HepG2 (cell line): ENCODE measurements at regions not wholly inside any gene's neighbourhood (a gene's known extent, or its start where the extent isn't known, plus 50 kb on each side); places are given as distances from the start of the nearest gene placed in this dataset.

Source experiments
- ATAC-seq: fragments of 200-7000 bp; cut with Tn5 transposase; 3 replicates; pipeline ENCODE4 v1.9.1; 2020; ENCODE audit warnings: mild to moderate bottlenecking, moderate library complexity
- BruUV-seq: library from RNA; stranded (reverse); fragments of 400-500 nt; replicated peaks from 2 replicates; lab custom pipeline; 2021; lab: Mats Ljungman, UMichigan
- CTCF ChIA-PET: fragments of 300-600 bp; formaldehyde crosslinking; extraction: SDS; loops from one replicate; lab custom pipeline; 2021; ENCODE audit warnings: low total read pairs, inconsistent platforms, low intra/inter-chr PET ratio; lab: Yijun Ruan, JAX
- POLR2A ChIA-PET: fragments of 350-600 bp; sonication (Branson Sonifier 250); formaldehyde crosslinking; loops from one replicate; lab custom pipeline; 2020; ENCODE audit warnings: antibody characterized with exemption, inconsistent platforms; lab: Yijun Ruan, JAX
- DNase-seq: peaks from one replicate; pipeline ENCODE4 v3.0.0-alpha.2; 2015; ENCODE audit warnings: low spot score
- FAIRE-seq: peaks from 3 replicates; lab custom pipeline; 2011; peaks lifted over from hg19 to GRCh38; lab: Jason Lieb, UNC
- H2AFZ ChIP-seq: one replicate; pipeline ENCODE4 v1.6.1; 2011; ENCODE audit warnings: low read length, inconsistent platforms
- H3K27ac ChIP-seq: fragments of 300-600 bp; 3 replicates; pipeline ENCODE4 v1.8.0; 2011; ENCODE audit warnings: mixed run types, mild to moderate bottlenecking, mixed read lengths, low read length, inconsistent platforms; ENCODE audit not compliant: insufficient read depth; ENCODE audit errors: extremely low read length
- H3K27me3 ChIP-seq, 2 experiments: fragments of 200-600 bp in 1 of 2; 2 replicates in 1 of 2; 3 replicates in 1 of 2; pipeline versions ENCODE4 v1.6.0 to v1.8.0; 2011; ENCODE audit warnings: low read length in 2 of 2, mild to moderate bottlenecking in 2 of 2, moderate library complexity in 2 of 2, inconsistent platforms in 1 of 2; ENCODE audit not compliant: insufficient read depth in 2 of 2, control insufficient read depth in 1 of 2
- H3K36me3 ChIP-seq, 2 experiments: fragments of 200-600 bp in 1 of 2; replicated peaks in 1 of 2; 2 replicates in 1 of 2; 3 replicates in 1 of 2; pipeline versions ENCODE4 v1.5.1 to v1.8.0; 2011; ENCODE audit warnings: low read length in 2 of 2, inconsistent platforms in 1 of 2; ENCODE audit not compliant: insufficient read depth in 2 of 2, control insufficient read depth in 1 of 2
- H3K4me1 ChIP-seq: 2 replicates; pipeline ENCODE4 v1.5.1; 2012; ENCODE audit warnings: low read length, inconsistent platforms; ENCODE audit not compliant: insufficient read depth
- H3K4me2 ChIP-seq: 2 replicates; pipeline ENCODE4 v1.6.0; 2011; ENCODE audit warnings: low read depth, low read length, inconsistent platforms
- H3K4me3 ChIP-seq, 3 experiments: fragments of 200-600 bp in 1 of 3; sonication (generic), shearing (Covaris generic) in 1 of 3; replicated peaks in 1 of 3; 2 replicates each; pipeline ENCODE4 v1.5.1; 2011 to 2016; ENCODE audit warnings: low read length in 3 of 3, inconsistent platforms in 2 of 3, low read depth in 2 of 3, mild to moderate bottlenecking in 2 of 3, control low read depth in 1 of 3, mixed read lengths in 1 of 3; ENCODE audit not compliant: insufficient read depth in 1 of 3
- H3K79me2 ChIP-seq: one replicate; pipeline ENCODE4 v1.6.1; 2011; ENCODE audit warnings: low read length, inconsistent platforms; ENCODE audit not compliant: insufficient read depth
- H3K9ac ChIP-seq: 2 replicates; pipeline ENCODE4 v1.6.0; 2011; ENCODE audit warnings: mild to moderate bottlenecking, low read depth, low read length, inconsistent platforms; ENCODE audit not compliant: insufficient read depth
- H3K9me3 ChIP-seq: 2 replicates; pipeline ENCODE4 v1.5.1; 2012; ENCODE audit warnings: mild to moderate bottlenecking, low read length
- H4K20me1 ChIP-seq: 2 replicates; pipeline ENCODE4 v1.6.0; 2011; ENCODE audit warnings: inconsistent platforms, mild to moderate bottlenecking, low read length, moderate library complexity; ENCODE audit not compliant: insufficient read depth
- ARID2 ChIP-seq: sonication (generic); formaldehyde crosslinking; IDR thresholded peaks from 2 replicates; pipeline ENCODE4 v1.8.1; 2022; ENCODE audit warnings: mild to moderate bottlenecking, missing genetic modification reagents, borderline replicate concordance
- DBP ChIP-seq: sonication (generic); formaldehyde crosslinking; IDR thresholded peaks from 2 replicates; pipeline ENCODE4 v1.4.0; 2020; ENCODE audit warnings: missing genetic modification reagents; ENCODE audit errors: not compliant biosample characterization
- FLYWCH1 ChIP-seq: sonication (generic); formaldehyde crosslinking; IDR thresholded peaks from 2 replicates; pipeline ENCODE4 v1.8.1; 2023; ENCODE audit warnings: mild to moderate bottlenecking, missing genetic modification reagents
- GMEB1 ChIP-seq: sonication (generic); formaldehyde crosslinking; IDR thresholded peaks from 2 replicates; pipeline ENCODE4 v1.5.1; 2020; ENCODE audit warnings: missing genetic modification reagents, mild to moderate bottlenecking, borderline replicate concordance
- GTF3A ChIP-seq: sonication (generic); formaldehyde crosslinking; conservative IDR thresholded peaks from 2 replicates; pipeline ENCODE4 v1.4.0; 2020; ENCODE audit warnings: mild to moderate bottlenecking, missing genetic modification reagents
- HDAC6 ChIP-seq: fragments of 200-600 bp; sonication (generic); IDR thresholded peaks from 2 replicates; pipeline ENCODE4 v1.7.0; 2017; ENCODE audit warnings: mild to moderate bottlenecking, antibody characterized with exemption, low read length, low read depth
- NAIF1 ChIP-seq: sonication (generic); formaldehyde crosslinking; IDR thresholded peaks from 2 replicates; pipeline ENCODE4 v1.5.0; 2020; ENCODE audit warnings: mild to moderate bottlenecking, missing genetic modification reagents, borderline replicate concordance
- TBX3 ChIP-seq: fragments of 450-650 bp; IDR thresholded peaks from 2 replicates; pipeline ENCODE4 v1.6.1; 2017; ENCODE audit warnings: antibody characterized with exemption, mild to moderate bottlenecking, inconsistent platforms, borderline replicate concordance
- ZBTB49 ChIP-seq: sonication (generic); formaldehyde crosslinking; IDR thresholded peaks from 2 replicates; pipeline ENCODE4 v1.4.0; 2020; ENCODE audit warnings: missing genetic modification reagents, borderline replicate concordance
- ZNF367 ChIP-seq: sonication (generic); formaldehyde crosslinking; IDR thresholded peaks from 2 replicates; pipeline ENCODE4 v1.4.0; 2020; ENCODE audit warnings: missing genetic modification reagents, borderline replicate concordance
- ZNF589 ChIP-seq: sonication (generic); formaldehyde crosslinking; conservative IDR thresholded peaks from 2 replicates; pipeline ENCODE4 v1.8.0; 2022; ENCODE audit warnings: mild to moderate bottlenecking, moderate library complexity, missing genetic modification reagents
- ZNF776 ChIP-seq: sonication (generic); formaldehyde crosslinking; IDR thresholded peaks from 2 replicates; pipeline ENCODE4 v1.4.0; 2020; ENCODE audit warnings: mild to moderate bottlenecking, missing genetic modification reagents
- ZNF850 ChIP-seq: sonication (generic); formaldehyde crosslinking; conservative IDR thresholded peaks from 2 replicates; pipeline ENCODE4 v1.9.0; 2021; ENCODE audit warnings: mild to moderate bottlenecking, missing genetic modification reagents
- ZNF878 ChIP-seq: sonication (generic); formaldehyde crosslinking; IDR thresholded peaks from 2 replicates; pipeline ENCODE4 v1.8.1; 2023; ENCODE audit warnings: mild to moderate bottlenecking, missing genetic modification reagents, moderate library complexity
- WGBS: methylation state at CpG from one replicate; pipeline ENCODE4 v1.1.6; 2017; ENCODE audit warnings: low lambda C conversion rate; 5-methylcytosine and 5-hydroxymethylcytosine counted together
- in situ Hi-C: cut with HindIII; loops from 2 replicates; pipeline ENCODE4 v1.10.0; 2017; ENCODE audit warnings: low pct_unique_long_range_greater_than_20kb; ENCODE audit not compliant: extremely low pct_ligation_motif_present
- intact Hi-C: fragments of 100-400 bp; cut with micrococcal nuclease; formaldehyde crosslinking; loops from one replicate; pipeline ENCODE4 v1.10.0; 2022; ENCODE audit not compliant: unreplicated experiment
- TF ChIP-seq, protein P1 (sequence below): sonication (generic); formaldehyde crosslinking; IDR thresholded peaks from 2 replicates; pipeline ENCODE4 v1.8.0; 2022; ENCODE audit warnings: missing genetic modification reagents, low read depth, mild to moderate bottlenecking, borderline replicate concordance
- TF ChIP-seq, protein P2 (sequence below): IDR thresholded peaks from 2 replicates; pipeline ENCODE4 v1.6.1; 2016; ENCODE audit warnings: low read depth, control low read depth
- TF ChIP-seq, protein P3 (sequence below): IDR thresholded peaks from 2 replicates; pipeline ENCODE4 v1.6.1; 2016; ENCODE audit warnings: low read depth, borderline replicate concordance

GRCh38 chr4:17120761-17121160, 222.3 kb upstream of the LDB2 start:
- ChIA-PET POLR2A (no interaction called here), CTCF (no interaction called here)
- BruUV-seq, result no TSS peak
- Histone ChIP-seq H3K27ac (no peak overlapping the region), H3K27me3 (no peaks in the 10 kb centered on the region), H4K20me1 (no peaks in the 10 kb centered on the region), H3K79me2 (no peaks in the 10 kb centered on the region), H3K4me3 (no peak overlapping the region), H3K36me3 (no peaks in the 10 kb centered on the region), H3K4me1 (no peaks in the 10 kb centered on the region), H3K4me2 (no peak overlapping the region), H3K9me3 (no peaks in the 10 kb centered on the region), H2AFZ (no peak overlapping the region), H3K9ac (no peak overlapping the region)
- DNase-seq (no peak), FAIRE-seq (no peak), ATAC-seq (no peak)
- in situ Hi-C loops, result no loop called here
- intact Hi-C loops, result no loop called here
- 6% methylated on average over 1 of the region's 1 CpG for WGBS
- no peak for TF ChIP-seq GMEB1
- TF ChIP-seq, protein P1, sequence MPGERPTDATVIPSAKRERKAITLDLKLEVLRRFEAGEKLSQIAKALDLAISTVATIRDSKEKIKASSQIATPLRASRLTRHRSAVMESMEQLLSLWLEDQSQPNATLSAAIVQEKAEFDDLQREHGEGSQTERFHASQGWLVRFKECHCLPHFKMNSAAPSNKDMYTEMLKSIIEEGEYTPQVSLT, result no peak
- TF ChIP-seq ZNF367, result no peak
- TF ChIP-seq ZNF589, result no peak
- TF ChIP-seq, protein P2, sequence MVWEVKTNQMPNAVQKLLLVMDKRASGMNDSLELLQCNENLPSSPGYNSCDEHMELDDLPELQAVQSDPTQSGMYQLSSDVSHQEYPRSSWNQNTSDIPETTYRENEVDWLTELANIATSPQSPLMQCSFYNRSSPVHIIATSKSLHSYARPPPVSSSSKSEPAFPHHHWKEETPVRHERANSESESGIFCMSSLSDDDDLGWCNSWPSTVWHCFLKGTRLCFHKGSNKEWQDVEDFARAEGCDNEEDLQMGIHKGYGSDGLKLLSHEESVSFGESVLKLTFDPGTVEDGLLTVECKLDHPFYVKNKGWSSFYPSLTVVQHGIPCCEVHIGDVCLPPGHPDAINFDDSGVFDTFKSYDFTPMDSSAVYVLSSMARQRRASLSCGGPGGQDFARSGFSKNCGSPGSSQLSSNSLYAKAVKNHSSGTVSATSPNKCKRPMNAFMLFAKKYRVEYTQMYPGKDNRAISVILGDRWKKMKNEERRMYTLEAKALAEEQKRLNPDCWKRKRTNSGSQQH (CRISPR knock-in tag), result no peak
- TF ChIP-seq FLYWCH1 (CRISPR knock-in tag), result no peak
- TF ChIP-seq NAIF1 (CRISPR knock-in tag), result no peak
- no peak for TF ChIP-seq ZNF878 (CRISPR knock-in tag)
- no peak for TF ChIP-seq DBP
- TF ChIP-seq, protein P3, sequence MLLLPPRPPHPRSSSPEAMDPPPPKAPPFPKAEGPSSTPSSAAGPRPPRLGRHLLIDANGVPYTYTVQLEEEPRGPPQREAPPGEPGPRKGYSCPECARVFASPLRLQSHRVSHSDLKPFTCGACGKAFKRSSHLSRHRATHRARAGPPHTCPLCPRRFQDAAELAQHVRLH (CRISPR knock-in tag), result no peak
- TF ChIP-seq ARID2, result no peak
- TF ChIP-seq GTF3A (CRISPR knock-in tag), result no peak
- TF ChIP-seq ZNF850 (CRISPR knock-in tag), result no peak
- TF ChIP-seq TBX3, result no peak
- TF ChIP-seq HDAC6, result no peak
- TF ChIP-seq ZNF776, result no peak
- no peak for TF ChIP-seq ZBTB49 (CRISPR knock-in tag)
